ENCODE measurements at regions not wholly inside any gene's neighbourhood (a gene's known extent, or its start where the extent isn't known, plus 50 kb on each side); places are given as distances from the start of the nearest gene placed in this dataset.

- H3K27ac ChIP-seq = no peak overlapping the region
- H3K4me3 ChIP-seq (ENCODE audit: low read depth, low read length) = no peak overlapping the region
- H3K27me3 ChIP-seq (ENCODE audit: insufficient read depth, low read depth, severe bottlenecking) = no peaks in the 10 kb centered on the region
- no peaks in the 10 kb centered on the region for H3K9me3 ChIP-seq (ENCODE audit: severe bottlenecking)
- DNase-seq = no peak
- no peaks in the 10 kb centered on the region for H3K36me3 ChIP-seq
- no peak for TF ChIP-seq CTCF (IDR thresholded peaks at IDR 0.05; ENCODE audit: low read depth, low read length)
Observed at GRCh38 chr1:37250371-37250770, 216.1 kb upstream of the GRIK3 start.

GRCh38 chr1:37255136-37255795 is 219.1 kb upstream of the ZC3H12A start:
- H3K27me3 ChIP-seq (ENCODE audit: insufficient read depth, low read depth, severe bottlenecking) = no peaks in the 10 kb centered on the region
- no peaks in the 10 kb centered on the region for H3K9me3 ChIP-seq (ENCODE audit: severe bottlenecking)
- peak overlapping the region; percentile 46 for H3K27ac ChIP-seq
- no peaks in the 10 kb centered on the region for H3K36me3 ChIP-seq
- TF ChIP-seq CTCF (IDR thresholded peaks at IDR 0.05; ENCODE audit: low read depth, low read length) = 0 out of 2 replicates have a peak, but pooled peaks have one; percentile 29
- peak overlapping the region; percentile 22 for H3K4me3 ChIP-seq (ENCODE audit: low read depth, low read length)
- peak; percentile 74 for DNase-seq

GRCh38 chr1:37255868-37256267 is 218.5 kb upstream of the ZC3H12A start:
- peak overlapping the region; percentile 46 for H3K27ac ChIP-seq
- H3K4me3 ChIP-seq (ENCODE audit: low read depth, low read length) = no peak overlapping the region
- no peak for DNase-seq
- TF ChIP-seq CTCF (IDR thresholded peaks at IDR 0.05; ENCODE audit: low read depth, low read length) = no peak
- H3K9me3 ChIP-seq (ENCODE audit: severe bottlenecking) = no peaks in the 10 kb centered on the region
- H3K27me3 ChIP-seq (ENCODE audit: insufficient read depth, low read depth, severe bottlenecking) = no peaks in the 10 kb centered on the region
- H3K36me3 ChIP-seq = no peaks in the 10 kb centered on the region

- no peaks in the 10 kb centered on the region for H3K9me3 ChIP-seq (ENCODE audit: severe bottlenecking)
- no peak overlapping the region for H3K4me3 ChIP-seq (ENCODE audit: low read depth, low read length)
- H3K27me3 ChIP-seq (ENCODE audit: insufficient read depth, low read depth, severe bottlenecking) = no peaks in the 10 kb centered on the region
- 0 out of 2 replicates have a peak overlapping the region, but pooled peaks have one; percentile 32 for H3K27ac ChIP-seq
- no peak for TF ChIP-seq CTCF (IDR thresholded peaks at IDR 0.05; ENCODE audit: low read depth, low read length)
- DNase-seq = peak; percentile 65
- H3K36me3 ChIP-seq = no peaks in the 10 kb centered on the region
Observed at GRCh38 chr1:37257646-37258045, 216.7 kb upstream of the ZC3H12A start.

GRCh38 chr1:37258068-37258467 is 216.3 kb upstream of the ZC3H12A start:
- H3K27me3 ChIP-seq (ENCODE audit: insufficient read depth, low read depth, severe bottlenecking) = no peaks in the 10 kb centered on the region
- no peak for TF ChIP-seq CTCF (IDR thresholded peaks at IDR 0.05; ENCODE audit: low read depth, low read length)
- no peaks in the 10 kb centered on the region for H3K9me3 ChIP-seq (ENCODE audit: severe bottlenecking)
- H3K4me3 ChIP-seq (ENCODE audit: low read depth, low read length) = no peak overlapping the region
- no peak for DNase-seq
- H3K27ac ChIP-seq = no peak overlapping the region
- H3K36me3 ChIP-seq = no peaks in the 10 kb centered on the region

- no peak overlapping the region for H3K4me3 ChIP-seq (ENCODE audit: low read depth, low read length)
- no peaks in the 10 kb centered on the region for H3K36me3 ChIP-seq
- DNase-seq = no peak
- TF ChIP-seq CTCF (IDR thresholded peaks at IDR 0.05; ENCODE audit: low read depth, low read length) = no peak
- H3K27me3 ChIP-seq (ENCODE audit: insufficient read depth, low read depth, severe bottlenecking) = no peaks in the 10 kb centered on the region
- no peak overlapping the region for H3K27ac ChIP-seq
- no peaks in the 10 kb centered on the region for H3K9me3 ChIP-seq (ENCODE audit: severe bottlenecking)
Observed at GRCh38 chr1:37259019-37259418, 215.4 kb upstream of the ZC3H12A start.

Data from WERI-Rb-1 (cell line).